ENCODE measurements at regions not wholly inside any gene's neighbourhood (a gene's known extent, or its start where the extent isn't known, plus 50 kb on each side); places are given as distances from the start of the nearest gene placed in this dataset.

DNA sequence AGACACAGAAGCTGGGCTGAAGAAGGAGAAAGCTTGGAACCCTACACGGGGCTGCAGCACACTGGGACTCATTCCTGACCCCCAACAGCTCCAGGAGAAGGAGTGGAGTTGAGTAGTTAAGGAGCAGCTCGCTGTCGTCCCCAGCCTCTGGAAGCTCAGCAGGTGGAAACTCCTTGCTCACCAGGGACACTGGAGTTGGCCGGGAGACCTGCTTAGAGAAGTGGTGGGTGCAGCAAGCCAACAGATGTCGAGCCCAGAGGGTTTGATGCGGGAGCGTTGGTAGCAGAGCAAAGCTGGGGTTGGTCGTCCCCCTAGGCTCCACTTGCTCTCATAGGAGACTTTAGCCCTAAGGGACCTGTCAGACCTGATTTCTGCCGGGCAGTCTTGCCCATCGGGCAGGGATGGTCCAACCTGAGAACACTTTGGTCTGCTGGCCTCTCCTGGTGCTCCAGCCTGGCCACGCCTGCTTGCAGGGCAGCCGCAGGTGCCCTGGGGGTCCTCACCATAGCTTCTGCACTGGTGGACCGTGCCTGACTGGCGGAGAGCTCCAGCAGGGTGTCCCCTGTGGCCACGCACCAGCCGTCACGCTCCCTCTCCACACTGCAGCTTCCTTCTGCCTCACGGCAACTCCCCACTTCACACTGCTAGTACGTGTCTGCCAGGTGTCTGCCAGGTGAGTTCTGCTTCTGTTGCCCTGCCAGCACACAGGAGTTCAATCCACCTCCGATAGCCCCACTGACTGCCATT is 353.7 kb downstream of the GASK1B start:
- CTCF ChIA-PET = no interaction called here
- no peak for DNase-seq
- Mint-ChIP-seq H3K4me3 (ENCODE audit: low read depth, unreplicated experiment) (no peak overlapping the region), H3K27me3 (ENCODE audit: unreplicated experiment) (no peaks in the 10 kb centered on the region), H3K9me3 (ENCODE audit: low read depth, unreplicated experiment) (no peaks in the 10 kb centered on the region), H3K27ac (ENCODE audit: unreplicated experiment) (no peak overlapping the region), H3K4me1 (ENCODE audit: low read depth, unreplicated experiment) (no peaks in the 10 kb centered on the region), H3K36me3 (ENCODE audit: insufficient read depth, unreplicated experiment) (peaks cover 13% of the 10 kb centered on the region)
- intact Hi-C loops (cut with micrococcal nuclease; ENCODE audit: unreplicated experiment) = no loop called here
- BruUV-seq (replicated peaks) = no TSS peak
- TF ChIP-seq, protein P1, sequence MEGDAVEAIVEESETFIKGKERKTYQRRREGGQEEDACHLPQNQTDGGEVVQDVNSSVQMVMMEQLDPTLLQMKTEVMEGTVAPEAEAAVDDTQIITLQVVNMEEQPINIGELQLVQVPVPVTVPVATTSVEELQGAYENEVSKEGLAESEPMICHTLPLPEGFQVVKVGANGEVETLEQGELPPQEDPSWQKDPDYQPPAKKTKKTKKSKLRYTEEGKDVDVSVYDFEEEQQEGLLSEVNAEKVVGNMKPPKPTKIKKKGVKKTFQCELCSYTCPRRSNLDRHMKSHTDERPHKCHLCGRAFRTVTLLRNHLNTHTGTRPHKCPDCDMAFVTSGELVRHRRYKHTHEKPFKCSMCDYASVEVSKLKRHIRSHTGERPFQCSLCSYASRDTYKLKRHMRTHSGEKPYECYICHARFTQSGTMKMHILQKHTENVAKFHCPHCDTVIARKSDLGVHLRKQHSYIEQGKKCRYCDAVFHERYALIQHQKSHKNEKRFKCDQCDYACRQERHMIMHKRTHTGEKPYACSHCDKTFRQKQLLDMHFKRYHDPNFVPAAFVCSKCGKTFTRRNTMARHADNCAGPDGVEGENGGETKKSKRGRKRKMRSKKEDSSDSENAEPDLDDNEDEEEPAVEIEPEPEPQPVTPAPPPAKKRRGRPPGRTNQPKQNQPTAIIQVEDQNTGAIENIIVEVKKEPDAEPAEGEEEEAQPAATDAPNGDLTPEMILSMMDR (IDR thresholded peaks at IDR 0.05; ENCODE audit: unreplicated experiment) = no peak

- H3K36me3 Mint-ChIP-seq (ENCODE audit: insufficient read depth, unreplicated experiment) = no peaks in the 10 kb centered on the region
- no peaks in the 10 kb centered on the region for H3K27me3 Mint-ChIP-seq (ENCODE audit: unreplicated experiment)
- TF ChIP-seq, protein P1 (IDR thresholded peaks at IDR 0.05; ENCODE audit: unreplicated experiment) = no peak
- H3K4me1 Mint-ChIP-seq (ENCODE audit: low read depth, unreplicated experiment) = no peaks in the 10 kb centered on the region
- H3K9me3 Mint-ChIP-seq (ENCODE audit: low read depth, unreplicated experiment) = peaks cover 6% of the 10 kb centered on the region
- CTCF ChIA-PET = no interaction called here
- intact Hi-C loops (cut with micrococcal nuclease; ENCODE audit: unreplicated experiment) = no loop called here
- BruUV-seq (replicated peaks) = no TSS peak
- no peak for DNase-seq
- H3K4me3 Mint-ChIP-seq (ENCODE audit: low read depth, unreplicated experiment) = no peak overlapping the region
- no peak overlapping the region for H3K27ac Mint-ChIP-seq (ENCODE audit: unreplicated experiment)
Observed at GRCh38 chr4:157810137-157810774, 362.6 kb downstream of the GASK1B start.

- CTCF ChIA-PET = no interaction called here
Observed at GRCh38 chr4:157808796-157809383, 363.9 kb downstream of the GASK1B start.

DNA sequence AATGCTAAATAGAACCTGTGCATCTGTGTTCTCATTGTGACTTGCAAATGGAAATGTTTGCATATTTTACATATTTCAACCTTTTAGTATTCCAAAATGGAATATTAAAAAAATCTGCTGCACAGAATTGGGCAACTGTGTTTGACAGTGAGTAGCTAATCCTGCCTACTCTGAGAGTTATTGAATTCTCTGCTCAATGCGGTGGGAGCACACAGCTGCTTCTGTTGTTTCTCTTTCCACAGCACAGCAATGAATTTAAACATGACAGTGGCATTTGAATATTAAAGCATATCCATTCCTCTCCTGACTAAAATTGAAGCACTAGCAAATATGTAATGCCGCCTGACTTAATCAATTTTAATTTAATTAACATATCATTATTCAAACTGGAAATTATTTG is 366.6 kb downstream of the GASK1B start:
- DNase-seq = no peak
- H3K9me3 Mint-ChIP-seq (ENCODE audit: low read depth, unreplicated experiment) = no peaks in the 10 kb centered on the region
- H3K27ac Mint-ChIP-seq (ENCODE audit: unreplicated experiment) = no peak overlapping the region
- no TSS peak for BruUV-seq (replicated peaks)
- no peaks in the 10 kb centered on the region for H3K27me3 Mint-ChIP-seq (ENCODE audit: unreplicated experiment)
- H3K4me1 Mint-ChIP-seq (ENCODE audit: low read depth, unreplicated experiment) = no peaks in the 10 kb centered on the region
- intact Hi-C loops (cut with micrococcal nuclease; ENCODE audit: unreplicated experiment) = no loop called here
- TF ChIP-seq, protein P1 (IDR thresholded peaks at IDR 0.05; ENCODE audit: unreplicated experiment) = no peak
- CTCF ChIA-PET = no interaction called here
- no peaks in the 10 kb centered on the region for H3K36me3 Mint-ChIP-seq (ENCODE audit: insufficient read depth, unreplicated experiment)
- H3K4me3 Mint-ChIP-seq (ENCODE audit: low read depth, unreplicated experiment) = no peak overlapping the region

More at GRCh38 chr4:157808796-157809383, 363.9 kb downstream of the GASK1B start:
- intact Hi-C loops (cut with micrococcal nuclease; ENCODE audit: unreplicated experiment) = no loop called here
- Mint-ChIP-seq H3K27me3 (ENCODE audit: unreplicated experiment) (no peaks in the 10 kb centered on the region), H3K4me3 (ENCODE audit: low read depth, unreplicated experiment) (no peak overlapping the region), H3K36me3 (ENCODE audit: insufficient read depth, unreplicated experiment) (no peaks in the 10 kb centered on the region), H3K27ac (ENCODE audit: unreplicated experiment) (no peak overlapping the region), H3K9me3 (ENCODE audit: low read depth, unreplicated experiment) (peaks cover 6% of the 10 kb centered on the region), H3K4me1 (ENCODE audit: low read depth, unreplicated experiment) (no peaks in the 10 kb centered on the region)
- TF ChIP-seq, protein P1 (IDR thresholded peaks at IDR 0.05; ENCODE audit: unreplicated experiment) = no peak
- no peak for DNase-seq
- no TSS peak for BruUV-seq (replicated peaks)

All from Calu3 (cell line).